Middle frontal gyrus (tissue), 1 donor: ENCODE measurements at regions not wholly inside any gene's neighbourhood (a gene's known extent, or its start where the extent isn't known, plus 50 kb on each side); places are given as distances from the start of the nearest gene placed in this dataset.

Experiments
- DNase-seq: peaks from one replicate; pipeline ENCODE4 v3.0.0-alpha.2; 2015; ENCODE audit warnings: low spot score; ENCODE audit errors: extremely low spot score

- DNase-seq, result no peak
These were observed 113.8 kb upstream of the FAM9B start for GRCh38 chrX:9147726-9148125.

- no peak for DNase-seq
These were observed 114.9 kb upstream of the FAM9B start for GRCh38 chrX:9148615-9149399.

GRCh38 chrX:9149501-9150245 is 115.7 kb upstream of the FAM9B start:
- DNase-seq, result no peak

GRCh38 chrX:9151772-9152307 is 117.9 kb upstream of the FAM9B start:
- DNase-seq, result no peak

- DNase-seq, result no peak
These were observed 119.4 kb upstream of the FAM9B start for GRCh38 chrX:9153300-9153699.

- no peak for DNase-seq
These were observed 124.7 kb upstream of the FAM9B start for GRCh38 chrX:9158611-9159010.

- DNase-seq, result no peak
These were observed 126.9 kb upstream of the FAM9B start for GRCh38 chrX:9160698-9161329.

- no peak for DNase-seq
These were observed 128.8 kb upstream of the FAM9B start for GRCh38 chrX:9162698-9163097.

GRCh38 chrX:9163214-9163709 is 129.3 kb upstream of the FAM9B start:
- DNase-seq, result no peak

GRCh38 chrX:9164086-9164485 is 130.2 kb upstream of the FAM9B start:
- no peak for DNase-seq

GRCh38 chrX:9164533-9165426 is 130.9 kb upstream of the FAM9B start:
- no peak for DNase-seq

GRCh38 chrX:9166584-9166944 is 132.6 kb upstream of the FAM9B start:
- DNase-seq, result no peak

- DNase-seq, result no peak
These were observed 138.0 kb upstream of the FAM9B start for GRCh38 chrX:9171841-9172463.

GRCh38 chrX:9172464-9172850 is 138.5 kb upstream of the FAM9B start:
- DNase-seq, result no peak

GRCh38 chrX:9180623-9181022 is 146.7 kb upstream of the FAM9B start:
- no peak for DNase-seq

GRCh38 chrX:9182041-9182440 is 148.1 kb upstream of the FAM9B start:
- no peak for DNase-seq

- no peak for DNase-seq
These were observed 149.6 kb upstream of the FAM9B start for GRCh38 chrX:9183481-9183880.

GRCh38 chrX:9184211-9184610 is 150.3 kb upstream of the FAM9B start:
- no peak for DNase-seq

GRCh38 chrX:9188117-9188516 is 154.2 kb upstream of the FAM9B start:
- DNase-seq, result no peak

GRCh38 chrX:9189286-9189685 is 155.4 kb upstream of the FAM9B start:
- DNase-seq, result no peak

- DNase-seq, result no peak
These were observed 157.5 kb upstream of the FAM9B start for GRCh38 chrX:9191392-9191791.
